ENCODE measurements at regions not wholly inside any gene's neighbourhood (a gene's known extent, or its start where the extent isn't known, plus 50 kb on each side); places are given as distances from the start of the nearest gene placed in this dataset.

DNA sequence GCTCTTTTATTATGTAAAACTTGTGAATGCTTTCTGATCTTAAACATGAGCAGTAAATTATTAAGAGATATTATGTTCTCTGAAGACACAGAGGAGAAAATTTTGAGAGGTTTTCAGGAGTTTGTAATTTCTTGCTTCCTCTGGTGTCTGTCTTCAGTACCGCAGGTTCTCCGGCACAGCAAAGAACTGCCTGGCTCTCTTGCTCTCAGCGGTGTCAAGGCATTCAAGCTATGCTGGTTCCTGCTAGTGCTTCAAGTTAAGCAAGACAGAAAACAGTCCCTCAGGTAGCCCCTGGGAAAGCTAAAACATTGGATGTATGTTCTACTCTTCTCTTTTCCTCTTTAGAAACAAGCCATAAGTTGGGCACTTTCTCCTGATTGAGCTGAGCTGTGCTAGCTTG lies 120.2 kb upstream of the CENPE start:
- ChIA-PET POLR2A (no interaction called here), CTCF (no interaction called here)
- no peak overlapping the region for H3K27ac ChIP-seq (ENCODE audit: low read depth, low read length)
- Mint-ChIP-seq H3K4me1 (no peaks in the 10 kb centered on the region), H3K9me3 (peaks cover 12 to 33% (median 26%) of the 10 kb centered on the region in 5 donors), H3K36me3 (no peaks in the 10 kb centered on the region), H3K4me3 (no peak overlapping the region), H3K27me3 (no peaks in the 10 kb centered on the region), H3K27ac (no peak overlapping the region)
- H3K9me3 ChIP-seq (ENCODE audit: low read length) = no peaks in the 10 kb centered on the region
- DNase-seq = no peak
- H3K36me3 ChIP-seq (ENCODE audit: insufficient read depth, low read length) = no peaks in the 10 kb centered on the region
- H3K4me3 ChIP-seq (ENCODE audit: low read length) = no peak overlapping the region
- no peaks in the 10 kb centered on the region for H3K4me1 ChIP-seq (ENCODE audit: insufficient read depth, low read length)
- H3K27me3 ChIP-seq (ENCODE audit: insufficient read depth, low read length, poor library complexity, severe bottlenecking) = no peaks in the 10 kb centered on the region

DNA sequence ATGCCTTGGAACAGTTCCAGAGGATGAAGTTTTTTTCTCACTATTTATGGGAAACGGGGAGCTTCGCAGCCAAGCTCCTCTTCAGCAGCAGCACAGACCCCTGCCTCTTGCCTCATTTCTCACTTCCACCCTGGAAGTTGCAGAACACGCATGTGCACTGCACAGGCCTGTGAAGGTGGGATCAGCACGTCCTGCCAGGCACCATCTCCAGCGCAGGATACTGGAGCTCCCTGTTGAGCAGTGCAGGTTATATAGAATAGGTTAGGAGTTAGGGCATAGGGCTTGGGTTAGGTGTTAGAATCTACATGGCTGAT lies 110.1 kb upstream of the CENPE start:
- H3K4me1 ChIP-seq (ENCODE audit: insufficient read depth, low read length) = no peaks in the 10 kb centered on the region

DNA sequence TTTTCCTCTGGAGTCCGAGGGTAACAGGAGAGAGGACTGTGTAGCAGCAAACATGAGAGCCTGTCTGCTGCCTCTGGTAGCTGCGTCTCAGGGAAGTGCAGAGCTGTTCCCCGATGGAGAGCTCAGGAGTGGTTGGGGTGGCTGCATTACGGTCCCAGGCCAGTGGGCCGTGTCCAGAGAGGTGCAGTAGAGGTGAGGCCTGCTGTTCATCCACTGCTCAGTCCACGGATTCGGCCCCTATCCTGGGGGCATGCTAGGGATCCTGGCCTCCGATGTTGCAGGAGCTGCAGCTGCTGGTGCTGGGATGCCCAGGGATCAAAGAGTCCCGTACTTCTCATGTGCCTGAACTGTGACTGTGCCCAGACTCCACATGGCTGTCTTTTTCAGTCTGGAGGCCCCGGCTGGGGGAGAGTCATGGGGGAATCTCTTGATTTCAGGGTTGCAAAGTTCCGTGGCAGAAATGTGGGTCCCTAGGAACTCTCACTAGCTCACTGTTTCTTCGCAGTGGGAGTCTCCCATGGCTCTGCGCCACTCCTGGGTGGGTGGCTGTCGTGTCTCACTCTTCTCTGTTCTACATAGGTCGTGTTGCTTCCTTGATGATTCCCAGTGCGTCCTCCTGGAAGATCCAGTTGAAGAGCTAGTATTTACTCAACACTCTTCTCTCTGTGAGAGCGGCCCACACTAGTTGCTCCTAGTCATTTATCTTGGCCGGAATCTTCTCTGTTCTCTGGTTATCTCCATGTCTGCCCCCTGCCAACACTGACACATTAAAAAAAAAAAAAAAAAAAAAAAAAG lies 109.5 kb upstream of the CENPE start:
- no peaks in the 10 kb centered on the region for H3K27me3 ChIP-seq (ENCODE audit: insufficient read depth, low read length, poor library complexity, severe bottlenecking)
- Mint-ChIP-seq H3K27me3 (peaks cover 1 to 3% of the 10 kb centered on the region in 2 donors), H3K9me3 (peaks cover 0 to 10% (median 6%) of the 10 kb centered on the region in 5 donors), H3K36me3 (no peaks in the 10 kb centered on the region), H3K4me1 (no peaks in the 10 kb centered on the region), H3K27ac (no peak overlapping the region), H3K4me3 (no peak overlapping the region)
- no peak overlapping the region for H3K4me3 ChIP-seq (ENCODE audit: low read length)
- POLR2A ChIA-PET = no interaction called here
- H3K27ac ChIP-seq (ENCODE audit: low read depth, low read length) = no peak overlapping the region
- no peak for DNase-seq
- no peaks in the 10 kb centered on the region for H3K9me3 ChIP-seq (ENCODE audit: low read length)
- CTCF ChIA-PET = no interaction called here
- no peaks in the 10 kb centered on the region for H3K36me3 ChIP-seq (ENCODE audit: insufficient read depth, low read length)
- no peaks in the 10 kb centered on the region for H3K4me1 ChIP-seq (ENCODE audit: insufficient read depth, low read length)

More for the DNA sequence above, 110.1 kb upstream of the CENPE start:
- Mint-ChIP-seq H3K9me3 (peaks cover 0 to 13% (median 6%) of the 10 kb centered on the region in 5 donors), H3K4me1 (no peaks in the 10 kb centered on the region), H3K4me3 (no peak overlapping the region), H3K27ac (no peak overlapping the region), H3K27me3 (peaks cover 1 to 3% of the 10 kb centered on the region in 2 donors), H3K36me3 (no peaks in the 10 kb centered on the region)
- no peaks in the 10 kb centered on the region for H3K9me3 ChIP-seq (ENCODE audit: low read length)
- ChIA-PET CTCF (no interaction called here), POLR2A (no interaction called here)
- no peak for DNase-seq
- no peaks in the 10 kb centered on the region for H3K27me3 ChIP-seq (ENCODE audit: insufficient read depth, low read length, poor library complexity, severe bottlenecking)
- H3K27ac ChIP-seq (ENCODE audit: low read depth, low read length) = no peak overlapping the region
- H3K4me3 ChIP-seq (ENCODE audit: low read length) = no peak overlapping the region
- no peaks in the 10 kb centered on the region for H3K36me3 ChIP-seq (ENCODE audit: insufficient read depth, low read length)

DNA sequence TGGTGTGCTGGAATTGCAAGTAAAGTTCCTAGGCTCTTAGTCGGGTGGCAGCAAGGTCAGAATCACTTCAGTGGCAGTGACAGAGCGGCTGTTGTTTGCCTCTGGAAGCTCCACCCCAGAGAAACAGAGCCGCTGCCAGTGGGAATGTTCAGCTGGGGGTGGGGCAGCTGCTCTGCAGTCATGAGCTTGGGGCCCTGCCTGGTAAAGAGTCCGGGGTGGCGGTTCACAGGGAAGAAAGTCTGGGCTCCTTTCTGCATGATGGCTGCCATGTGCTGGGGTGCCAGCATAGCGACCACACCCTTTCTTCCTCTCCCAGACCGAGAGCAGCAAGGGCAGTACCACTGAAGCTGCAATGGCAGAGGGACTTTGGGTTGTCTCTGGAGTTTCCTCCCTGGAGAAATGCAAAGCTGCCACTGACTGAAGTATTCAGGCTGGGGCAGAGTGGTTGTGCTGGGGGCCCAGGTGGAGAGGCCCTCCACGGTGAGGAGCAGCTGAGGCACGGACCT lies 108.8 kb upstream of the CENPE start:
- H3K27me3 ChIP-seq (ENCODE audit: insufficient read depth, low read length, poor library complexity, severe bottlenecking) = no peaks in the 10 kb centered on the region
- DNase-seq = no peak
- no peak overlapping the region for H3K27ac Mint-ChIP-seq
- H3K9me3 ChIP-seq (ENCODE audit: low read length) = no peaks in the 10 kb centered on the region
- no peaks in the 10 kb centered on the region for H3K4me1 ChIP-seq (ENCODE audit: insufficient read depth, low read length)
- H3K36me3 Mint-ChIP-seq = no peaks in the 10 kb centered on the region
- no peak overlapping the region for H3K27ac ChIP-seq (ENCODE audit: low read depth, low read length)
- no peaks in the 10 kb centered on the region for H3K4me1 Mint-ChIP-seq
- peaks cover 1 to 3% of the 10 kb centered on the region in 2 donors for H3K27me3 Mint-ChIP-seq
- ChIA-PET CTCF (no interaction called here), POLR2A (no interaction called here)
- no peak overlapping the region for H3K4me3 Mint-ChIP-seq
- H3K9me3 Mint-ChIP-seq = peaks cover 0 to 8% (median 6%) of the 10 kb centered on the region in 5 donors
- H3K36me3 ChIP-seq (ENCODE audit: insufficient read depth, low read length) = no peaks in the 10 kb centered on the region
- no peak overlapping the region for H3K4me3 ChIP-seq (ENCODE audit: low read length)

DNA sequence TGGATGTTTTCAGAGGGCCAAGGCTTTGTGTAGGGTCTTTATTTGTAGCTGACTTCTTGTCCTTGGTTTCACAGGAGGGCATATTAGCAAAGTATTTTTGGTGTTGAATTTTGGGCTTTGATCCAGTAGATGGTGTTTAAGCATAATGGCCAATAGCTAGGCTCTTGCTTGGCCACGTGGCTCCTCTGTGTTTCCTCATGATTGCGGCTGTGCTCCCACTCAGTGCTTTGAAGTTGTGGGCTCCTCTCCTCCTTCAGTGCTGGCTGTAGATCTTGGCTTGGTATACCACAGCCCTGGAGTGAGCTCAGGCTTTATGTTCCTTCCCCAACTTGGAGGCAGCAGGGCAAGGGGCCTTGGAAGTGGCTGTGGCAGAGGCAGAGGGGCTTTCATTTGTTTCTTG lies 107.2 kb upstream of the CENPE start:
- POLR2A ChIA-PET = no interaction called here

DNA sequence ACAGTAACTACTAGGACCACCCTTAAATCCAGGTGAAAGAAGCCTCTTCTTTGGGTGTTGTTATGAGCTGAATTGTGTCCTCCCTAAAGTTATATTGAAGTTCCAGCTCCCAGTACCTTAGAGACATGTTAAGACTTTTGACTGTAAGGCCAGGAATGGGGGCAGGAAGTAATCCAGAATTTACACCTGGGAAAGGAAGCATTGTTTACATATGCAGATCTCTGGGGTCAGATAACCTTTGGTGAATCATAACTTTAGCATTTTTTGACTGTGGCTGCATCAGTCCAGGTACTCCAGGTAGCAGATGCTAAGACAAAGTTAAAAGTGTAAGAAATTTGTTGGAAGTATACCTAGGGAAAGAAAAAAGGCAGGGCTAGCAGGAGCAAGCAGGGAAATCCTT lies 104.9 kb upstream of the CENPE start:
- Mint-ChIP-seq H3K27ac (no peak overlapping the region), H3K4me1 (no peaks in the 10 kb centered on the region), H3K4me3 (no peak overlapping the region), H3K27me3 (peaks cover 1 to 3% of the 10 kb centered on the region in 2 donors), H3K9me3 (peaks cover 0 to 2% (median 0%) of the 10 kb centered on the region in 5 donors), H3K36me3 (no peaks in the 10 kb centered on the region)
- H3K4me1 ChIP-seq (ENCODE audit: insufficient read depth, low read length) = no peaks in the 10 kb centered on the region
- no peaks in the 10 kb centered on the region for H3K36me3 ChIP-seq (ENCODE audit: insufficient read depth, low read length)
- ChIA-PET CTCF (no interaction called here), POLR2A (no interaction called here)
- no peak for DNase-seq
- no peaks in the 10 kb centered on the region for H3K27me3 ChIP-seq (ENCODE audit: insufficient read depth, low read length, poor library complexity, severe bottlenecking)
- H3K9me3 ChIP-seq (ENCODE audit: low read length) = no peaks in the 10 kb centered on the region
- H3K27ac ChIP-seq (ENCODE audit: low read depth, low read length) = no peak overlapping the region
- no peak overlapping the region for H3K4me3 ChIP-seq (ENCODE audit: low read length)

More for the DNA sequence above, 107.2 kb upstream of the CENPE start:
- no peak overlapping the region for H3K4me3 ChIP-seq (ENCODE audit: low read length)
- Mint-ChIP-seq H3K9me3 (peaks cover 0 to 7% (median 5%) of the 10 kb centered on the region in 5 donors), H3K27me3 (peaks cover 1 to 3% of the 10 kb centered on the region in 2 donors), H3K4me1 (no peaks in the 10 kb centered on the region), H3K36me3 (no peaks in the 10 kb centered on the region), H3K4me3 (no peak overlapping the region), H3K27ac (no peak overlapping the region)
- DNase-seq = no peak
- no peaks in the 10 kb centered on the region for H3K9me3 ChIP-seq (ENCODE audit: low read length)
- H3K27ac ChIP-seq (ENCODE audit: low read depth, low read length) = no peak overlapping the region
- no peaks in the 10 kb centered on the region for H3K36me3 ChIP-seq (ENCODE audit: insufficient read depth, low read length)
- CTCF ChIA-PET = no interaction called here
- no peaks in the 10 kb centered on the region for H3K4me1 ChIP-seq (ENCODE audit: insufficient read depth, low read length)
- H3K27me3 ChIP-seq (ENCODE audit: insufficient read depth, low read length, poor library complexity, severe bottlenecking) = no peaks in the 10 kb centered on the region

DNA sequence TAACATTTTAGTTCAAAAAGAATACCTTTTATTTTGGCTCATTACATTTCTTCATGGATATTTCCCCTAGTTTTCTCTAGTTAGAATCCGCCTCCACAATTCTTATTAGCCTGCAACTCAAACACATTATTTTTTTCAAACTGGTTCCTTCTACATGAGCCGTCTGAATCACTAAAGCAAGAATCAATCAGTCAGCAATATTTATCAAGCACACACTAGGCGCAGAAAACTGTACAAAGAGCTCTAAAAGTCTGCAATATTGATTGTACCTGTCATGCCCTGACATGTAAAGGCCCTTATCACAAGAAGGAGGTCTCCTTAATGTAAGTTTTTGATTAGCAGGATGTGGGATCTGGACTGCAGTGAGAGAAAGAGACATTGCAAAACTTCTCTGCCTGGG lies 94.8 kb upstream of the CENPE start:
- no peaks in the 10 kb centered on the region for H3K9me3 ChIP-seq (ENCODE audit: low read length)
- Mint-ChIP-seq H3K4me3 (no peak overlapping the region), H3K27ac (no peak overlapping the region), H3K36me3 (no peaks in the 10 kb centered on the region), H3K27me3 (peaks cover 0 to 4% of the 10 kb centered on the region in 2 donors), H3K9me3 (peaks cover 0 to 3% (median 2%) of the 10 kb centered on the region in 5 donors), H3K4me1 (no peaks in the 10 kb centered on the region)
- no peaks in the 10 kb centered on the region for H3K4me1 ChIP-seq (ENCODE audit: insufficient read depth, low read length)
- no peaks in the 10 kb centered on the region for H3K27me3 ChIP-seq (ENCODE audit: insufficient read depth, low read length, poor library complexity, severe bottlenecking)
- H3K4me3 ChIP-seq (ENCODE audit: low read length) = no peak overlapping the region
- ChIA-PET POLR2A (no interaction called here), CTCF (no interaction called here)
- H3K36me3 ChIP-seq (ENCODE audit: insufficient read depth, low read length) = no peaks in the 10 kb centered on the region
- no peak for DNase-seq
- H3K27ac ChIP-seq (ENCODE audit: low read depth, low read length) = no peak overlapping the region

DNA sequence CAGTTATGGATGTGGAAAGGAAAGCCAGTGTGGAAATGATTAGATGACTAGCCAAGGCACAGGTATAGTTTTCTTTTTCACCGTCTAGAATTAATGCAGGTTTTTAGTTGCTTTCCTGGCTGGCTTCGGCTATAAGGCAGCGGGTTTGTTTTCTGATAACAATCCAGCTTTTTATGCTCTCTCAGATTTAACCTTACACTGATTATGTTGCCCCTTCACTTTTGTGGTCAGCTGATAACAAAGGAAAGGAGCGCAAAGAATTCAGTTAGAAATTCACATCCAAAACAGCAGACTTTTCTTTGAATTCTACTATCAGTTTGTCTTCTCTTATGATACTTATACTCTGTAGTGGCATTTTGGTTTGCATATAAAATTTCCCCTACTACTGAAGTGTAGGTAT lies 94.2 kb upstream of the CENPE start:
- H3K4me3 Mint-ChIP-seq = no peak overlapping the region
- H3K27ac Mint-ChIP-seq = no peak overlapping the region

More for the DNA sequence above, 94.2 kb upstream of the CENPE start:
- Histone ChIP-seq H3K9me3 (ENCODE audit: low read length) (no peaks in the 10 kb centered on the region), H3K36me3 (ENCODE audit: insufficient read depth, low read length) (no peaks in the 10 kb centered on the region), H3K27me3 (ENCODE audit: insufficient read depth, low read length, poor library complexity, severe bottlenecking) (no peaks in the 10 kb centered on the region), H3K27ac (ENCODE audit: low read depth, low read length) (no peak overlapping the region), H3K4me1 (ENCODE audit: insufficient read depth, low read length) (no peaks in the 10 kb centered on the region), H3K4me3 (ENCODE audit: low read length) (no peak overlapping the region)
- Mint-ChIP-seq H3K4me1 (no peaks in the 10 kb centered on the region), H3K36me3 (no peaks in the 10 kb centered on the region), H3K27me3 (peaks cover 0 to 4% of the 10 kb centered on the region in 2 donors), H3K9me3 (peaks cover 0 to 2% (median 0%) of the 10 kb centered on the region in 5 donors)
- ChIA-PET POLR2A (no interaction called here), CTCF (no interaction called here)
- no peak for DNase-seq
